COLO668 (cell line): ENCODE measurements at regions not wholly inside any gene's neighbourhood (a gene's known extent, or its start where the extent isn't known, plus 50 kb on each side); places are given as distances from the start of the nearest gene placed in this dataset.

Experiments
- DNase-seq: peaks from one replicate; lab custom pipeline; 2025; ENCODE audit not compliant: unreplicated experiment; lab: John Stamatoyannopoulos, UW

GRCh38 chr3:106255870-106256248 is 387.0 kb upstream of the CBLB start:
- no peak for DNase-seq

- no peak for DNase-seq
Observed at GRCh38 chr3:106256249-106256957, 387.6 kb upstream of the CBLB start.

DNA sequence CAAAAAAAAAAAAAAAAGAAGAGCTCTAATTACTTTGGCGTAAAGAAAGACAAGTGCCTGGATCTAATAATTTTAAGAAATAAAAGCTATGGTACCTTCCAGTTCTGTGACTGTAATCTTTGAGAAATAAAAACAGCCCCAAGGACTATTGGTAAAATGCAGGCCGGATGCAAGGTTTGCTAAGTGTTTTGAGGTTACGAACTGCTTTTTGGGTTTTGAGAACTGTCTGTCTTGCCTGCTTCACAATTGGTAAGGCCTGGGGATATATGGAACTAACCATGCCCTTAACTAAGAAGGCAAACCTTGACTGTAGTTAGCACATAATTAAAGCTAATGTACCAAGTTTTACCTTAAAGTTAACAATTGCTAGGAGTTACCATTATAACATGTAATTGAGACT is 388.4 kb upstream of the CBLB start:
- no peak for DNase-seq

GRCh38 chr3:106261396-106261795 is 392.6 kb upstream of the CBLB start:
- no peak for DNase-seq

- no peak for DNase-seq
Observed at GRCh38 chr3:106261915-106262683, 393.3 kb upstream of the CBLB start.

GRCh38 chr3:106263011-106263410 is 394.2 kb upstream of the CBLB start:
- DNase-seq: no peak

DNA sequence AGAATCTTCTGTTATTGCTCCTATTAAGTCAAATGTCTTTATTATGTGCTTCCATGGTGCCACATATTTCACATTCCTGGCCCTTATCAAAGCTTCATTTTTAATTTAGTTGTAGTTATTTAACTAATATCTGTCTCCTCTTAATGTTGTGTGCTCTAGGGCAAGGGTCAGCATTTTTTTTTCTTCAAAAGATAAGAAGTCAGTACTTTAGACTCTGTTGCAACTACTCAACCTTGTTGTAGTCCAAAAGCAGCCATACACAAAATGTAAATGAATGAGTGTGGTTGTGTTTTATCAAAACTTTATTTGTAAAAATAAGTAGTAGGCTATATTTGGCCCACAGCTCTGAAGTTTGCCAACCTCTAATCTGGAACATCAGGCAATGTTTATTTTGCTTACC is 394.7 kb upstream of the CBLB start:
- no peak for DNase-seq

DNA sequence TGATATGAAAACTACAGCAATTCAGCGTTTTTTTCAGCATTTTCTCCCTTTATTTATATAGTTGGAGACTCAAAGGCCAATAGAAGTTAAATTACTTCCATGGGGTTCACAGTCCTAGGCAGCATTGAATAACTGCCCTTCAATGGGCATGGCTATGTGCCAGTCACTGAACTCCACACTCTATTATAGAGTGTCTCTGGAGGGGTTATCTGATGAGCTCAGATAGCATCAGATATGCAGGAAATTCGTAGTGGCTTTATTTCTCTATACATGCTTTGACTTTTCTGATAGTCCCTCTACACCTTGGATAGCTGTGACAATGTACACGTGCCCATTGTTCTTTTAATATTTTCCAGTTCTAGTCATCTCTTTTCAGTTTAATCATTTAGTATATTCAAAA is 396.9 kb upstream of the CBLB start:
- DNase-seq: no peak

GRCh38 chr3:106268696-106269095 is 399.9 kb upstream of the CBLB start:
- no peak for DNase-seq

DNA sequence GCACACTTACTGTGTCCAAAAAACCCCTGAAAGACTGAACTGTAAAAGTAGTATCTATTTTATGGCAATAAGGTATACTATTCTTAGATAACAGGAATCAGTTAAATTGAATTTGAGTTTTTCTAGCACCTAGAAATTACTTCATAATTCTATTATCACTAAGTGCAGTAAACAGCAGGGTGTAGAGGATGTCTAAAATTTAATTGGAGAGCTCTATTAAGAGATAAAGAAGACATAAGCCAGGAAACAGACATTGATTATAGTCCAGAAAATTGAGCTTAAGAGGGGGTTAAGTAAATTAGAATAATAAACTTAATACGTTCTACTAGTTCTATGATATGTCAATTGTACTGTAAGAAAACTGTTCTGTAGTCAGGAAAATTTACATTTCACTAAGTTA is 403.5 kb upstream of the CBLB start:
- no peak for DNase-seq

- DNase-seq: no peak
Observed at GRCh38 chr3:106275592-106275991, 406.8 kb upstream of the CBLB start.

- no peak for DNase-seq
Observed at GRCh38 chr3:106276151-106276550, 407.3 kb upstream of the CBLB start.

- no peak for DNase-seq
Observed at GRCh38 chr3:106276755-106277612, 408.2 kb upstream of the CBLB start.

GRCh38 chr3:106277731-106278130 is 408.9 kb upstream of the CBLB start:
- no peak for DNase-seq

- no peak for DNase-seq
Observed at GRCh38 chr3:106281221-106281620, 412.4 kb upstream of the CBLB start.

DNA sequence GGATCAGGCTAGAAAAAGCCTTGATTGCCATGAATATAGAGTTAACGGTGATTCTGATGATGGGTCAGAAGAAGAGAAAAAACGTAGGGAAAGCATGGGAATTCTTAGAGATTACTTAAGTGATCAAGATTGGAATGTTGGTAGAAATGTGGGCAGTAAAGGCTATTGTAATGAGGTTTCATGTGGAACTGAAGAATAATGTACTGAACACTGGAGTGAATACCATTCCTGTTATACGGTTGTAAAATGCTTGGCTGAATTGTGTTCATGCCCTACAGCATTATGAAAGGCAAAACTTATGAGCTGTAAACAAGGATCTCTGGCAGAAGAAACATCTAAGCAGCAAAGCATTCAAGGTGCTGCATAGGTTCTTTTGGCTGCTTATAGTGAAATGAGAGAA is 414.1 kb upstream of the CBLB start:
- no peak for DNase-seq

DNA sequence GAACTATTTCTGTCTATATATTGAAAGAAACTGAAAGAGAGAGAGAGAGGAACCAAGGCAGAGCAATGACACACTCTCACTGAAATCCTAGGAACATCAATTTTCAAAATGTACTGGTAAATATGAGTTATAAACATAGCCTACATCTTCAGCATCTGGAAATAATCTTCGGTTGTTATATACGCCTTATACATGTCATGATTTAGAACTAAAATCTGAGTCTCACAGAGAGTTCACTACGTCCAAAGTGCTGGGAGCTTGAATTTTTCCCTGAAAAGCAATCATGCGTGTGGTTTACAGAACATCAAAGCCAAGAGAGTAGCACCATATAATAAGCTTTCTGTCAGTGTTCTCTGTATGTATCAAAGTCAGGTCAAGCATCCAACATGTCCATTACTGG is 420.0 kb upstream of the CBLB start:
- no peak for DNase-seq

DNA sequence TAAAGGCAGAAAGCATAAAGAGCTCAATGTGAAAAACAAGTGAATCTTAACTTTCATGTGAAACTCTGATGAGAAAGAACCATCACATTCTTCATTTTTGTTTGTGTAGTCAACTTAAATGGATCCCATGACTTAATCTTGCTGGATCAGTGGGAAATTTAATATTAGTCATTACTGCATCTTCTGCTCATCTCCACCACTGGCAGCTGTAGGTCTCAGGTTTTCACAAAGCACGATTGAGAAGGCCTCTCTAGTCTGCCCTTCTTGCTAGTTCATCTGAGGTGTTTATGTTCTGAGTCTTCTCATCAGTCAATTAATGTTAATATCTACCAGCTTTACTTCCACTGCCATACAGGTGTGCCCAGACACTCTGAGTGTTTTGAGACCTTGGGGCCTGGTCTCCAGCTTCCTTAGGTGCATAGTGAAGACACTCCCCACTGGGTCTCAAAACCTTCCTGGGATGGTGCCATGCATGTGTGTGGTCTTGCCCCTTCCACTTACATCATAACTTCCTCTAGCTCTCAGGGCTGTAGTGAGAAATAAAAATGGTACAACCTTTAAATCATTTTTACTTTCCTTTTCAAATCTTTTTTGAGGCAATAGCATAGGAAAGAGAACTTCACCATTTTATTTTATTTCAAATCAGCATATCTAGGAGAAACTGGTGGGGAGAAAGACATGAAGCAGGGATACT is 421.6 kb upstream of the CBLB start:
- no peak for DNase-seq

GRCh38 chr3:106293161-106293560 is 424.3 kb upstream of the CBLB start:
- no peak for DNase-seq

DNA sequence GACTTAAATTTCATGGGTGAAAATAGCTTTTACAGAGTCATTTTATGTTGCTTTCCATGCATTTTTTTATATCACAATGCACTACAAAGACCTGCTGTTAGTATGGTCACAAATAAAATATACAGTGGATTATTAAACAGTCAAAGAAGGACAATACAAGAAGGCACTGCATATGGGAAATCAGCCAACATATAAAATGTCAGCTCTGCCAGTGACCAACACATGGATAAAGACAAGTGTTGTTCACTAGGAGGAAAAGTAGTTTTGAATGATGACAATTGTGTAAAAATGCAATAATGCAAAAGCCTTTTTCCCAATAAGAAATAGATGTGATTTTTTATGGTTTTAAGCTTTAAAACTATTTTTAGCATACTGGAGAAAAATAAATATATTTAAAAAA is 425.3 kb upstream of the CBLB start:
- no peak for DNase-seq

DNA sequence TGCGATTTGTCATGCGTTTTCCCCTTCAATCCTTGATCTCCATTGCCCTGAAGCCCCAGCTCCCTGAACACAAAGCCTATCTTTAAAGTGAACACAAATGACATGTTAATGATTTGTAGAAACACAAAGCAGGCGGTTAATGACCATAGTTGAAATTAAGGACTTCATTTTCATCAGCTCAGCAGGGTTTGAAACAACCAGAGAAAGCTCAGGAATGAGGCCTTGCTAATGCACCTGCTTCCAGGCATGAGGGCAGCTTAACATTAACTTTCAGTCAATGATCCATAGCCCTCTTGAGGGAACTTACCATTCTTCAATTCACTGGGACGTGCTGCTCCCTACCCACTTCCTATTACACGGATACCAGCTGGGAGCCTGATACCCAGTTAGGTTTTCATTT is 427.2 kb upstream of the CBLB start:
- no peak for DNase-seq
